ENCODE measurements at regions not wholly inside any gene's neighbourhood (a gene's known extent, or its start where the extent isn't known, plus 50 kb on each side); places are given as distances from the start of the nearest gene placed in this dataset.
"Not testable (repeated sequence)": the region's sequence is repeated elsewhere in the genome, so short reads cannot be mapped to it uniquely, and the experiment has no call there.

- Histone ChIP-seq H3K36me3 (ENCODE audit: control insufficient read depth, insufficient read depth, low read length) (no peaks in the 10 kb centered on the region), H3K4me3 (ENCODE audit: low read depth, low read length) (no peak overlapping the region), H3K27ac (ENCODE audit: insufficient read depth, low read length, poor library complexity, severe bottlenecking) (no peak overlapping the region), H3K9me3 (ENCODE audit: control insufficient read depth in 2 of 2, low read length in 2 of 2) (no peaks in the 10 kb centered on the region), H3K27me3 (ENCODE audit: control insufficient read depth, insufficient read depth, low read length) (no peaks in the 10 kb centered on the region), H3K4me1 (ENCODE audit: control insufficient read depth, insufficient read depth, low read length, poor library complexity, severe bottlenecking) (no peaks in the 10 kb centered on the region)
- Mint-ChIP-seq H3K36me3 (no peaks in the 10 kb centered on the region), H3K4me3 (peak overlapping the region in 1 of 4 donors; percentile 75), H3K9me3 (no peaks in the 10 kb centered on the region), H3K27ac (no peak overlapping the region), H3K4me1 (peaks cover 0 to 2% (median 0%) of the 10 kb centered on the region in 4 donors), H3K27me3 (peaks cover 6% of the 10 kb centered on the region)
- DNase-seq (peak in 2 of 3 donors; percentile 2 to 6), ATAC-seq (ENCODE audit: low read depth in 2 of 2) (no peak)
Observed at GRCh38 chrX:111041018-111041462, 55.0 kb upstream of the PAK3 start.

GRCh38 chrX:111040377-111041017, 55.5 kb upstream of the PAK3 start:
- Histone ChIP-seq H3K27me3 (ENCODE audit: control insufficient read depth, insufficient read depth, low read length) (no peaks in the 10 kb centered on the region), H3K4me3 (ENCODE audit: low read depth, low read length) (no peak overlapping the region), H3K27ac (ENCODE audit: insufficient read depth, low read length, poor library complexity, severe bottlenecking) (no peak overlapping the region), H3K9me3 (ENCODE audit: control insufficient read depth in 2 of 2, low read length in 2 of 2) (no peaks in the 10 kb centered on the region), H3K4me1 (ENCODE audit: control insufficient read depth, insufficient read depth, low read length, poor library complexity, severe bottlenecking) (no peaks in the 10 kb centered on the region), H3K36me3 (ENCODE audit: control insufficient read depth, insufficient read depth, low read length) (no peaks in the 10 kb centered on the region)
- H3K27ac Mint-ChIP-seq = no peak overlapping the region
- no peak for DNase-seq
- peaks cover 0 to 2% (median 0%) of the 10 kb centered on the region in 4 donors for H3K4me1 Mint-ChIP-seq
- H3K9me3 Mint-ChIP-seq = no peaks in the 10 kb centered on the region
- peak overlapping the region in 1 of 4 donors; percentile 75 for H3K4me3 Mint-ChIP-seq
- peaks cover 6% of the 10 kb centered on the region for H3K27me3 Mint-ChIP-seq
- no peaks in the 10 kb centered on the region for H3K36me3 Mint-ChIP-seq
- no peak for ATAC-seq (ENCODE audit: low read depth in 2 of 2)

DNA sequence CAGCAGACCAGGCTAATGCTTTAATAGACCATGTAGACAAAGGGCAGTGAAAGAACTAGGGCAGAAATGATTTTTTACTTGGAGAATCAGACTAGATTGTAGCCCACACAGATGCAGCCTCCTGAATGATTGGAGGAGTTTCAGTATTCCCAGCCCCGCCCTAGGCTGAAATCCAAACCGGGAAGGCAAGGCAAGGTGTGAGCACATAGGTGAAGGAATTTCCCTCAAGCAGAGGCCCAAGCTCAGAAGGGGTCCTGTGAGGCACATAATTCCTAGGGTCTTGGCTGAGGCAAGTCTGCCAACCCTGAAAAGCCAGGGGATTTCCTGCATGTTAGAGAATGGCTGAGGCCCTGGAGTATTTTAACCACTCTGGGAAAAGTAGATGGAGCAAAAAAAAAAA, 56.4 kb upstream of the PAK3 start:
- Histone ChIP-seq H3K36me3 (ENCODE audit: control insufficient read depth, insufficient read depth, low read length) (no peaks in the 10 kb centered on the region), H3K27me3 (ENCODE audit: control insufficient read depth, insufficient read depth, low read length) (no peaks in the 10 kb centered on the region), H3K4me1 (ENCODE audit: control insufficient read depth, insufficient read depth, low read length, poor library complexity, severe bottlenecking) (no peaks in the 10 kb centered on the region), H3K4me3 (ENCODE audit: low read depth, low read length) (no peak overlapping the region), H3K9me3 (ENCODE audit: control insufficient read depth in 2 of 2, low read length in 2 of 2) (no peaks in the 10 kb centered on the region), H3K27ac (ENCODE audit: insufficient read depth, low read length, poor library complexity, severe bottlenecking) (no peak overlapping the region)
- Mint-ChIP-seq H3K27ac (no peak overlapping the region), H3K36me3 (no peaks in the 10 kb centered on the region), H3K4me3 (no peak overlapping the region), H3K27me3 (peaks cover 6% of the 10 kb centered on the region), H3K9me3 (no peaks in the 10 kb centered on the region), H3K4me1 (peaks cover 0 to 2% (median 0%) of the 10 kb centered on the region in 4 donors)
- DNase-seq (no peak), ATAC-seq (ENCODE audit: low read depth in 2 of 2) (no peak)

GRCh38 chrX:111035991-111036390, 60.0 kb upstream of the PAK3 start:
- Mint-ChIP-seq H3K4me3 (no peak overlapping the region), H3K4me1 (no peaks in the 10 kb centered on the region), H3K27ac (no peak overlapping the region), H3K27me3 (peaks cover 6% of the 10 kb centered on the region), H3K9me3 (no peaks in the 10 kb centered on the region), H3K36me3 (no peaks in the 10 kb centered on the region)
- ATAC-seq (ENCODE audit: low read depth in 2 of 2) = no peak
- H3K27ac ChIP-seq (ENCODE audit: insufficient read depth, low read length, poor library complexity, severe bottlenecking) = no peak overlapping the region
- no peak for DNase-seq
- H3K27me3 ChIP-seq (ENCODE audit: control insufficient read depth, insufficient read depth, low read length) = no peaks in the 10 kb centered on the region
- no peaks in the 10 kb centered on the region for H3K4me1 ChIP-seq (ENCODE audit: control insufficient read depth, insufficient read depth, low read length, poor library complexity, severe bottlenecking)
- H3K4me3 ChIP-seq (ENCODE audit: low read depth, low read length) = no peak overlapping the region
- H3K36me3 ChIP-seq (ENCODE audit: control insufficient read depth, insufficient read depth, low read length) = no peaks in the 10 kb centered on the region
- H3K9me3 ChIP-seq (ENCODE audit: control insufficient read depth in 2 of 2, low read length in 2 of 2) = no peaks in the 10 kb centered on the region

- no peaks in the 10 kb centered on the region for H3K4me1 Mint-ChIP-seq
- Histone ChIP-seq H3K4me3 (ENCODE audit: low read depth, low read length) (no peak overlapping the region), H3K27ac (ENCODE audit: insufficient read depth, low read length, poor library complexity, severe bottlenecking) (no peak overlapping the region), H3K27me3 (ENCODE audit: control insufficient read depth, insufficient read depth, low read length) (no peaks in the 10 kb centered on the region), H3K4me1 (ENCODE audit: control insufficient read depth, insufficient read depth, low read length, poor library complexity, severe bottlenecking) (no peaks in the 10 kb centered on the region), H3K9me3 (ENCODE audit: control insufficient read depth in 2 of 2, low read length in 2 of 2) (no peaks in the 10 kb centered on the region), H3K36me3 (ENCODE audit: control insufficient read depth, insufficient read depth, low read length) (no peaks in the 10 kb centered on the region)
- H3K27me3 Mint-ChIP-seq = peaks cover 6% of the 10 kb centered on the region
- no peaks in the 10 kb centered on the region for H3K36me3 Mint-ChIP-seq
- H3K4me3 Mint-ChIP-seq = no peak overlapping the region
- no peaks in the 10 kb centered on the region for H3K9me3 Mint-ChIP-seq
- H3K27ac Mint-ChIP-seq = no peak overlapping the region
- no peak for DNase-seq
- no peak for ATAC-seq (ENCODE audit: low read depth in 2 of 2)
Observed at GRCh38 chrX:111035256-111035655, 60.7 kb upstream of the PAK3 start.

GRCh38 chrX:111022998-111023397, 73.0 kb upstream of the PAK3 start:
- not testable (repeated sequence) for DNase-seq

GRCh38 chrX:111020283-111020682, 75.7 kb upstream of the PAK3 start:
- H3K36me3 Mint-ChIP-seq = no peaks in the 10 kb centered on the region
- Histone ChIP-seq H3K36me3 (ENCODE audit: control insufficient read depth, insufficient read depth, low read length) (no peaks in the 10 kb centered on the region), H3K27me3 (ENCODE audit: control insufficient read depth, insufficient read depth, low read length) (no peaks in the 10 kb centered on the region), H3K27ac (ENCODE audit: insufficient read depth, low read length, poor library complexity, severe bottlenecking) (no peak overlapping the region), H3K9me3 (ENCODE audit: control insufficient read depth in 2 of 2, low read length in 2 of 2) (no peaks in the 10 kb centered on the region), H3K4me3 (ENCODE audit: low read depth, low read length) (no peak overlapping the region), H3K4me1 (ENCODE audit: control insufficient read depth, insufficient read depth, low read length, poor library complexity, severe bottlenecking) (no peaks in the 10 kb centered on the region)
- no peak overlapping the region for H3K27ac Mint-ChIP-seq
- H3K4me1 Mint-ChIP-seq = no peaks in the 10 kb centered on the region
- ATAC-seq (ENCODE audit: low read depth in 2 of 2) (no peak), DNase-seq (no peak)
- H3K27me3 Mint-ChIP-seq = no peaks in the 10 kb centered on the region
- peaks cover 0 to 6% (median 0%) of the 10 kb centered on the region in 7 donors for H3K9me3 Mint-ChIP-seq
- H3K4me3 Mint-ChIP-seq = no peak overlapping the region

More at GRCh38 chrX:111022998-111023397, 73.0 kb upstream of the PAK3 start:
- not testable (repeated sequence) for H3K27ac ChIP-seq (ENCODE audit: insufficient read depth, low read length, poor library complexity, severe bottlenecking); H3K9me3 ChIP-seq (ENCODE audit: control insufficient read depth in 2 of 2, low read length in 2 of 2); H3K4me1 ChIP-seq (ENCODE audit: control insufficient read depth, insufficient read depth, low read length, poor library complexity, severe bottlenecking); H3K27me3 Mint-ChIP-seq; H3K4me3 Mint-ChIP-seq; H3K27me3 ChIP-seq (ENCODE audit: control insufficient read depth, insufficient read depth, low read length); H3K36me3 Mint-ChIP-seq; ATAC-seq (ENCODE audit: low read depth in 2 of 2); H3K4me1 Mint-ChIP-seq; H3K4me3 ChIP-seq (ENCODE audit: low read depth, low read length); H3K27ac Mint-ChIP-seq; H3K36me3 ChIP-seq (ENCODE audit: control insufficient read depth, insufficient read depth, low read length); H3K9me3 Mint-ChIP-seq

GRCh38 chrX:111013778-111014455, 82.1 kb upstream of the PAK3 start:
- no peak overlapping the region for H3K27ac ChIP-seq (ENCODE audit: insufficient read depth, low read length, poor library complexity, severe bottlenecking)
- no peak for ATAC-seq (ENCODE audit: low read depth in 2 of 2)
- no peaks in the 10 kb centered on the region for H3K36me3 Mint-ChIP-seq

More at GRCh38 chrX:111013778-111014455, 82.1 kb upstream of the PAK3 start:
- H3K27me3 ChIP-seq (ENCODE audit: control insufficient read depth, insufficient read depth, low read length) = no peaks in the 10 kb centered on the region
- DNase-seq = no peak
- H3K9me3 ChIP-seq (ENCODE audit: control insufficient read depth in 2 of 2, low read length in 2 of 2) = no peaks in the 10 kb centered on the region
- peaks cover 0 to 3% (median 0%) of the 10 kb centered on the region in 7 donors for H3K9me3 Mint-ChIP-seq
- no peaks in the 10 kb centered on the region for H3K4me1 Mint-ChIP-seq
- H3K4me1 ChIP-seq (ENCODE audit: control insufficient read depth, insufficient read depth, low read length, poor library complexity, severe bottlenecking) = no peaks in the 10 kb centered on the region
- H3K4me3 Mint-ChIP-seq = no peak overlapping the region
- no peaks in the 10 kb centered on the region for H3K36me3 ChIP-seq (ENCODE audit: control insufficient read depth, insufficient read depth, low read length)
- H3K27me3 Mint-ChIP-seq = no peaks in the 10 kb centered on the region
- H3K4me3 ChIP-seq (ENCODE audit: low read depth, low read length) = no peak overlapping the region
- no peak overlapping the region for H3K27ac Mint-ChIP-seq

Data from CD4-positive, CD25-positive, alpha-beta regulatory T cell (primary cell).